ENCODE measurements at regions not wholly inside any gene's neighbourhood (a gene's known extent, or its start where the extent isn't known, plus 50 kb on each side); places are given as distances from the start of the nearest gene placed in this dataset.
"Not testable (repeated sequence)": the region's sequence is repeated elsewhere in the genome, so short reads cannot be mapped to it uniquely, and the experiment has no call there.

- H3K36me3 ChIP-seq, result peaks cover 0 to 15% (median 0%) of the 10 kb centered on the region in 3 donors
- TF ChIP-seq, protein P1, sequence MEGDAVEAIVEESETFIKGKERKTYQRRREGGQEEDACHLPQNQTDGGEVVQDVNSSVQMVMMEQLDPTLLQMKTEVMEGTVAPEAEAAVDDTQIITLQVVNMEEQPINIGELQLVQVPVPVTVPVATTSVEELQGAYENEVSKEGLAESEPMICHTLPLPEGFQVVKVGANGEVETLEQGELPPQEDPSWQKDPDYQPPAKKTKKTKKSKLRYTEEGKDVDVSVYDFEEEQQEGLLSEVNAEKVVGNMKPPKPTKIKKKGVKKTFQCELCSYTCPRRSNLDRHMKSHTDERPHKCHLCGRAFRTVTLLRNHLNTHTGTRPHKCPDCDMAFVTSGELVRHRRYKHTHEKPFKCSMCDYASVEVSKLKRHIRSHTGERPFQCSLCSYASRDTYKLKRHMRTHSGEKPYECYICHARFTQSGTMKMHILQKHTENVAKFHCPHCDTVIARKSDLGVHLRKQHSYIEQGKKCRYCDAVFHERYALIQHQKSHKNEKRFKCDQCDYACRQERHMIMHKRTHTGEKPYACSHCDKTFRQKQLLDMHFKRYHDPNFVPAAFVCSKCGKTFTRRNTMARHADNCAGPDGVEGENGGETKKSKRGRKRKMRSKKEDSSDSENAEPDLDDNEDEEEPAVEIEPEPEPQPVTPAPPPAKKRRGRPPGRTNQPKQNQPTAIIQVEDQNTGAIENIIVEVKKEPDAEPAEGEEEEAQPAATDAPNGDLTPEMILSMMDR (IDR thresholded peaks at IDR 0.05), result no peak
- H3K4me1 ChIP-seq, result no peaks in the 10 kb centered on the region
- H3K27me3 ChIP-seq, result no peaks in the 10 kb centered on the region
- 91% methylated on average over 2 of the region's 2 CpGs for WGBS, 2 donors
- ATAC-seq (no peak), FAIRE-seq (no peak), DNase-seq (no peak)
- intact Hi-C loops (cut with DNase I), result no loop called here
- H3K9me3 ChIP-seq, result no peaks in the 10 kb centered on the region
- no peak overlapping the region for H3K27ac ChIP-seq
- no peak overlapping the region for H3K4me3 ChIP-seq
Measured at GRCh38 chr6:34646714-34647113, 49.9 kb downstream of the ILRUN start.

GRCh38 chr6:34645627-34646026 lies 50.9 kb downstream of the ILRUN start:
- TF ChIP-seq, protein P1 (IDR thresholded peaks at IDR 0.05), result no peak
- intact Hi-C loops (cut with DNase I), result no loop called here
- Histone ChIP-seq H3K27me3 (no peaks in the 10 kb centered on the region), H3K27ac (no peak overlapping the region), H3K4me3 (no peak overlapping the region), H3K9me3 (no peaks in the 10 kb centered on the region), H3K4me1 (no peaks in the 10 kb centered on the region), H3K36me3 (peaks cover 0 to 15% (median 0%) of the 10 kb centered on the region in 3 donors)
- ATAC-seq (no peak), DNase-seq (no peak), FAIRE-seq (no peak)
- 93 to 98% methylated on average over 5 of the region's 5 CpGs for WGBS, 2 donors

DNA sequence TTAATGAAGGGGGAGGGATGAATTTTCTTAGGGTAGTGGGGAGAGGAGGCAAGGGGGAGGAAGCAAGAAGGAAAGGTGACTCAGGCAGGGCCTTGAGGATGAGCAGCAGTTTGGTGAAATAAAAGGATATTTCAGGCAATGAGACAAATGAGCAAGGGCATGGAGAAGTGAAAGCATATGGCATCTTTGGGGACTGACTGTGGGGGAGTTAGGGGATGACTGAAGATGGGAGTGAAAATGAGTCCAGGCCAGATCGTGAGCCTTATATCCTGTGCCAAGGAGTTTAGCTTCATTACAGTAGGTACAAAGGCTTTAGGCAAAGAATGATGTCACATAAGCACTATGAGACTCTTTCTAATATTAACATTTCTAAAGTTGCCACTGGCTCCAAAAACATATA lies 51.9 kb downstream of the ILRUN start:
- no peaks in the 10 kb centered on the region for H3K9me3 ChIP-seq
- FAIRE-seq (no peak), DNase-seq (no peak), ATAC-seq (no peak)
- no peaks in the 10 kb centered on the region for H3K27me3 ChIP-seq
- H3K4me1 ChIP-seq, result no peaks in the 10 kb centered on the region
- TF ChIP-seq, protein P1 (IDR thresholded peaks at IDR 0.05), result no peak
- intact Hi-C loops (cut with DNase I), result no loop called here
- no peak overlapping the region for H3K4me3 ChIP-seq
- 84 to 88% methylated on average over 1 of the region's 1 CpG for WGBS, 2 donors
- H3K36me3 ChIP-seq, result peaks cover 0 to 15% (median 0%) of the 10 kb centered on the region in 3 donors
- H3K27ac ChIP-seq, result no peak overlapping the region

GRCh38 chr6:34642427-34642826 lies 54.1 kb downstream of the ILRUN start:
- intact Hi-C loops (cut with DNase I), result no loop called here
- Histone ChIP-seq H3K9me3 (no peaks in the 10 kb centered on the region), H3K4me3 (no peak overlapping the region), H3K27ac (no peak overlapping the region), H3K27me3 (no peaks in the 10 kb centered on the region), H3K36me3 (peaks cover 0 to 15% (median 0%) of the 10 kb centered on the region in 3 donors), H3K4me1 (no peaks in the 10 kb centered on the region)
- WGBS, 2 donors, result 74 to 81% methylated on average over 3 of the region's 3 CpGs
- DNase-seq (no peak), ATAC-seq (no peak), FAIRE-seq (no peak)
- TF ChIP-seq, protein P1 (IDR thresholded peaks at IDR 0.05), result no peak

GRCh38 chr6:34640074-34640849 lies 56.3 kb downstream of the ILRUN start:
- H3K36me3 ChIP-seq; H3K4me3 ChIP-seq; DNase-seq; H3K27me3 ChIP-seq; ATAC-seq; FAIRE-seq; H3K9me3 ChIP-seq; intact Hi-C loops (cut with DNase I); H3K27ac ChIP-seq; H3K4me1 ChIP-seq: not testable (repeated sequence)
- WGBS, 2 donors, result 93% methylated on average over 16 of the region's 16 CpGs

All from pancreas (tissue), 10 donors.